Gastroesophageal sphincter (tissue), 4 donors: ENCODE measurements at regions not wholly inside any gene's neighbourhood (a gene's known extent, or its start where the extent isn't known, plus 50 kb on each side); places are given as distances from the start of the nearest gene placed in this dataset.

Experiments
- ATAC-seq: fragments of 150-250 bp; one replicate; pipeline ENCODE4 v1.9.1; 2016; ENCODE audit warnings: mild to moderate bottlenecking, moderate library complexity
- H3K27ac ChIP-seq, 4 donors: fragments of 200-600 bp; sonication (generic) in 3 of 4; 1 replicate in 3 of 4; 2 replicates in 1 of 4; pipeline ENCODE4 v1.5.1; 2016 to 2019
- H3K27me3 ChIP-seq: fragments of 200-600 bp; sonication (generic); one replicate; pipeline ENCODE4 v1.5.1; 2019
- H3K36me3 ChIP-seq, 2 donors: fragments of 200-600 bp; sonication (generic); one replicate each; pipeline ENCODE4 v1.5.1; 2019; ENCODE audit warnings: control low read depth in 1 of 2
- H3K4me1 ChIP-seq, 3 donors: fragments of 200-600 bp; sonication (generic); 1 replicate in 2 of 3; 2 replicates in 1 of 3; pipeline ENCODE4 v1.5.1; 2016 to 2019; ENCODE audit warnings: control low read depth in 2 of 3
- H3K4me3 ChIP-seq, 2 donors: fragments of 200-600 bp; sonication (generic); one replicate each; pipeline ENCODE4 v1.5.1; 2019; ENCODE audit warnings: mild to moderate bottlenecking in 1 of 2, moderate library complexity in 1 of 2
- H3K9me3 ChIP-seq, 3 donors: fragments of 200-600 bp; sonication (generic); one replicate each; pipeline ENCODE4 v1.5.1; 2017 to 2019; ENCODE audit warnings: control low read depth in 2 of 3
- EP300 ChIP-seq: sonication (generic); formaldehyde crosslinking; IDR thresholded peaks from one replicate; pipeline ENCODE4 v1.6.1; 2017; ENCODE audit warnings: antibody characterized with exemption, mild to moderate bottlenecking
- POLR2A ChIP-seq, 2 donors: fragments of 450-650 bp; IDR thresholded peaks; one replicate each; pipeline ENCODE4 v1.6.1; 2017; ENCODE audit warnings: antibody characterized with exemption in 2 of 2, mild to moderate bottlenecking in 2 of 2, moderate library complexity in 1 of 2
- POLR2AphosphoS5 ChIP-seq: sonication (generic); formaldehyde crosslinking; IDR thresholded peaks from one replicate; pipeline ENCODE4 v1.6.1; 2017; ENCODE audit warnings: antibody characterized with exemption
- WGBS, 2 donors: methylation state at CpG; one replicate each; pipeline ENCODE4 v1.1.5; 2018; ENCODE audit warnings: low coverage in 1 of 2; 5-methylcytosine and 5-hydroxymethylcytosine counted together
- TF ChIP-seq, protein P1 (sequence below), 4 experiments: fragments of 200-600 bp in 2 of 4; fragments of 450-650 bp in 2 of 4; sonication (generic) in 1 of 4; IDR thresholded peaks; one replicate each; pipeline ENCODE4 v1.5.1; 2017 to 2019; ENCODE audit warnings: antibody characterized with exemption in 4 of 4, mild to moderate bottlenecking in 2 of 4, moderate library complexity in 2 of 4

DNA sequence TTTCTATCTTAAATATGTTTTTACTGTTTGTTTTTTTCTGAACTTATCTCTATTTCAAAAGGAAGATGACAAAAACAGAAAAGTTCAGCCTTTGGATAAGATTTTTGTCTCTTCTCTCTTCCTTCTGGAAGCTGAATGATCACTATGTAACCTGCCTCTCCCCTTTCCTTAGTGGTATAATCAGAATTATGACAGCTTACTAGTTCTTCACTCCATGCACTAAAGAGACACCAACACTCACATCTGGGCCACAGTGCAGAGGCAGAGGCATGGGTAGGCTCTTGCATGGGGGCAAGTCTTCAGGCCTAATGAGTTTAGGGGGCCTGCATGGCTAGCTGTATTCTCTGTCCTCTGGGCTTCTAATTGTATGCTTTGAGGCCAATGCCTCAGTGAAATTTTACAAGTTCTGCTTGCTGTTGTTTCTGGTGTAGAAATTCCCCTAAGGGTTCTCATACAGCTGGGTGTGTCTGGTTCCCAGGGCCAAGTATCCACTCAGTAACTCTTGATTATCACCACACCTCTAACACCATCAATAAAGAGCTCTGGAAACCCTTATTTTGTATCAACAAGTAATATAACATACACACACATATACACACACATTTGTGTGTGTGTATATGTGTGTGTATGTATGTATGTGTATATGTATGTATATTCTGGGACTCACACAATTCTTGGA, 96.8 kb upstream of the POM121L12 start:
- no peak for ATAC-seq
- H3K9me3 ChIP-seq = no peaks in the 10 kb centered on the region
- TF ChIP-seq EP300 (no peak), POLR2A (IDR thresholded peaks at IDR 0.05) (no peak), POLR2AphosphoS5 (no peak)
- TF ChIP-seq, protein P1, sequence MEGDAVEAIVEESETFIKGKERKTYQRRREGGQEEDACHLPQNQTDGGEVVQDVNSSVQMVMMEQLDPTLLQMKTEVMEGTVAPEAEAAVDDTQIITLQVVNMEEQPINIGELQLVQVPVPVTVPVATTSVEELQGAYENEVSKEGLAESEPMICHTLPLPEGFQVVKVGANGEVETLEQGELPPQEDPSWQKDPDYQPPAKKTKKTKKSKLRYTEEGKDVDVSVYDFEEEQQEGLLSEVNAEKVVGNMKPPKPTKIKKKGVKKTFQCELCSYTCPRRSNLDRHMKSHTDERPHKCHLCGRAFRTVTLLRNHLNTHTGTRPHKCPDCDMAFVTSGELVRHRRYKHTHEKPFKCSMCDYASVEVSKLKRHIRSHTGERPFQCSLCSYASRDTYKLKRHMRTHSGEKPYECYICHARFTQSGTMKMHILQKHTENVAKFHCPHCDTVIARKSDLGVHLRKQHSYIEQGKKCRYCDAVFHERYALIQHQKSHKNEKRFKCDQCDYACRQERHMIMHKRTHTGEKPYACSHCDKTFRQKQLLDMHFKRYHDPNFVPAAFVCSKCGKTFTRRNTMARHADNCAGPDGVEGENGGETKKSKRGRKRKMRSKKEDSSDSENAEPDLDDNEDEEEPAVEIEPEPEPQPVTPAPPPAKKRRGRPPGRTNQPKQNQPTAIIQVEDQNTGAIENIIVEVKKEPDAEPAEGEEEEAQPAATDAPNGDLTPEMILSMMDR (IDR thresholded peaks at IDR 0.05) = no peak

GRCh38 chr7:52936750-52937149, 98.7 kb upstream of the POM121L12 start:
- Histone ChIP-seq H3K27ac (no peak overlapping the region), H3K36me3 (no peaks in the 10 kb centered on the region), H3K9me3 (no peaks in the 10 kb centered on the region)

More for the DNA sequence above, 96.8 kb upstream of the POM121L12 start:
- no peaks in the 10 kb centered on the region for H3K36me3 ChIP-seq
- no peaks in the 10 kb centered on the region for H3K27me3 ChIP-seq
- no peak overlapping the region for H3K4me3 ChIP-seq
- H3K27ac ChIP-seq = no peak overlapping the region
- H3K4me1 ChIP-seq = no peaks in the 10 kb centered on the region

DNA sequence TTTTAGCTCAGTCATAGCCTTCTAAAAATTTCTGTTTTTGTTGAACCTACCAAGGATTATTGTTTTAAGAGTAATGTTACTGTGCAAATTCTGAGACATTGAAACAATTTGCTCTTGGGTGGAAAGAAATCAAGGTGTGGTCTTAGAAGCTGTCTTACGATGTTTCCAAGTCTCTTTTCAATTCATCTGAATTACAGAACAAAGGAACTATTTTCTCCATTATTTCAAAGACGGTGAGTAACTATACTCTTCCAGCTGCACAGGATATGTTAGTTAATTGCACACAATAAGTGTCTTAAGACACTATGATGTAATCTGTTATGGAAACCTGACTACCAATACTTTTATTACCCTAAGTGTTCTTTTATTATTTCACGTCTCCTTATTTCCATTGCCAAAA, 106.8 kb upstream of the POM121L12 start:
- no peaks in the 10 kb centered on the region for H3K9me3 ChIP-seq
- H3K27ac ChIP-seq = no peak overlapping the region
- no peaks in the 10 kb centered on the region for H3K4me1 ChIP-seq
- no peaks in the 10 kb centered on the region for H3K27me3 ChIP-seq
- ATAC-seq = no peak
- no peak overlapping the region for H3K4me3 ChIP-seq
- TF ChIP-seq POLR2AphosphoS5 (no peak), EP300 (no peak), POLR2A (IDR thresholded peaks at IDR 0.05) (no peak)
- TF ChIP-seq, protein P1 (IDR thresholded peaks at IDR 0.05) = no peak
- 51 to 69% methylated on average over 3 of the region's 3 CpGs for WGBS, 2 donors
- H3K36me3 ChIP-seq = no peaks in the 10 kb centered on the region

More at GRCh38 chr7:52936750-52937149, 98.7 kb upstream of the POM121L12 start:
- Histone ChIP-seq H3K4me3 (no peak overlapping the region), H3K4me1 (no peaks in the 10 kb centered on the region), H3K27me3 (no peaks in the 10 kb centered on the region)
- no peak for ATAC-seq
- WGBS, 2 donors = 27 to 50% methylated on average over 2 of the region's 2 CpGs
- TF ChIP-seq EP300 = no peak
- no peak for TF ChIP-seq POLR2A (IDR thresholded peaks at IDR 0.05)
- no peak for TF ChIP-seq POLR2AphosphoS5
- TF ChIP-seq, protein P1 (IDR thresholded peaks at IDR 0.05) = no peak

GRCh38 chr7:52925332-52925731, 110.1 kb upstream of the POM121L12 start:
- Histone ChIP-seq H3K27me3 (no peaks in the 10 kb centered on the region), H3K9me3 (no peaks in the 10 kb centered on the region), H3K27ac (no peak overlapping the region), H3K36me3 (no peaks in the 10 kb centered on the region), H3K4me1 (no peaks in the 10 kb centered on the region), H3K4me3 (no peak overlapping the region)
- 90 to 96% methylated on average over 2 to 4 of the region's 5 CpGs for WGBS, 2 donors
- no peak for ATAC-seq
- TF ChIP-seq POLR2AphosphoS5 = no peak
- no peak for TF ChIP-seq POLR2A (IDR thresholded peaks at IDR 0.05)
- no peak for TF ChIP-seq EP300
- TF ChIP-seq, protein P1 (IDR thresholded peaks at IDR 0.05) = no peak

DNA sequence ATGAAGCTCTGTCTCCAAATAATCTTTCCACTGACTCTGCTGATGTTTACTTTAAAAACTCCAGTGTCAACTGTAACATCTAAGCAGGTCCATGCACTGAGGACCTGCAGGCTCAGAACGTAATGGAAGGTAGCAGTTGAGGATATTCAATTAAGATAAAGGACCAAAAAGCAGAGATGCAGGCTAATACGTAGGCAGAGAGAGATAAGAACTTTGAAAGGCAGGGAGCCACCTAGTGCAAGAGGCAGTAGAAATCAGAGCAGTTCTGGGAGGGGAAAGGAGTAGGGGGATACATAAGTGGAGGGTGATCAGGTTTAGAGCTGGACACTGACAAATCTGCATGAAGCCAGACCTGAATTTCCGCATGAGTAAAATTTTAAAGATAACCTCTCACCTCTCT, 114.5 kb upstream of the POM121L12 start:
- H3K4me1 ChIP-seq = no peaks in the 10 kb centered on the region
- H3K27me3 ChIP-seq = no peaks in the 10 kb centered on the region
- H3K9me3 ChIP-seq = no peaks in the 10 kb centered on the region
- H3K4me3 ChIP-seq = no peak overlapping the region
- no peak overlapping the region for H3K27ac ChIP-seq
- 43 to 45% methylated on average over 3 of the region's 3 CpGs for WGBS, 2 donors
- TF ChIP-seq POLR2A (IDR thresholded peaks at IDR 0.05) (no peak), EP300 (no peak), POLR2AphosphoS5 (no peak)
- TF ChIP-seq, protein P1 (IDR thresholded peaks at IDR 0.05) = no peak
- H3K36me3 ChIP-seq = no peaks in the 10 kb centered on the region
- ATAC-seq = no peak
